Activated CD8-positive, alpha-beta memory T cell treated with anti-CD3 and anti-CD28 coated beads, Interleukin-2, amount 10 ng/mL, durations not matched to agents 7 days and 5 days (primary cell): ENCODE measurements at regions not wholly inside any gene's neighbourhood (a gene's known extent, or its start where the extent isn't known, plus 50 kb on each side); places are given as distances from the start of the nearest gene placed in this dataset.

Experiments used
- ATAC-seq: fragments of 150-1000 bp; cut with Tn5 transposase; one replicate; pipeline ENCODE4 v1.10.0; 2021; ENCODE audit warnings: moderate library complexity
- CTCF ChIA-PET: fragments of 350-600 bp; sonication (Branson Sonifier 250); formaldehyde crosslinking; loops from one replicate; lab custom pipeline; 2021; ENCODE audit warnings: antibody characterized with exemption; lab: Charles Lee
- DNase-seq: peaks from one replicate; pipeline ENCODE4 v3.0.0-alpha.2; 2020
- H3K27ac Mint-ChIP-seq: one replicate; pipeline ENCODE4 v1.8.0; 2021; ENCODE audit warnings: mild to moderate bottlenecking, mixed read lengths
- H3K27me3 Mint-ChIP-seq: one replicate; pipeline ENCODE4 v1.8.0; 2021; ENCODE audit warnings: mixed read lengths
- H3K36me3 Mint-ChIP-seq: one replicate; pipeline ENCODE4 v1.8.0; 2021; ENCODE audit warnings: mild to moderate bottlenecking, mixed read lengths
- H3K4me1 Mint-ChIP-seq: one replicate; pipeline ENCODE4 v1.8.0; 2021; ENCODE audit warnings: mixed read lengths
- H3K4me3 Mint-ChIP-seq: one replicate; pipeline ENCODE4 v1.8.0; 2021; ENCODE audit warnings: mild to moderate bottlenecking, moderate library complexity, mixed read lengths
- H3K9me3 Mint-ChIP-seq: one replicate; pipeline ENCODE4 v1.8.0; 2022; ENCODE audit warnings: low read depth, mixed read lengths

- peaks cover 9% of the 10 kb centered on the region for H3K27me3 Mint-ChIP-seq
- DNase-seq (no peak), ATAC-seq (no peak)
- H3K27ac Mint-ChIP-seq: no peak overlapping the region
- H3K4me3 Mint-ChIP-seq: no peak overlapping the region
- no peaks in the 10 kb centered on the region for H3K36me3 Mint-ChIP-seq
- CTCF ChIA-PET: no interaction called here
- H3K9me3 Mint-ChIP-seq: no peaks in the 10 kb centered on the region
- H3K4me1 Mint-ChIP-seq: no peaks in the 10 kb centered on the region
These were observed 172.7 kb downstream of the BARHL2 start for GRCh38 chr1:90544356-90544755.

- CTCF ChIA-PET: no interaction called here
- Mint-ChIP-seq H3K36me3 (no peaks in the 10 kb centered on the region), H3K27ac (no peak overlapping the region), H3K4me1 (no peaks in the 10 kb centered on the region), H3K9me3 (no peaks in the 10 kb centered on the region), H3K4me3 (no peak overlapping the region), H3K27me3 (peaks cover 9% of the 10 kb centered on the region)
- no peak for DNase-seq
- ATAC-seq: no peak
These were observed 179.3 kb downstream of the BARHL2 start for GRCh38 chr1:90537606-90538362.

GRCh38 chr1:90534663-90535295, 182.3 kb downstream of the BARHL2 start:
- DNase-seq (no peak), ATAC-seq (no peak)
- peaks cover 9% of the 10 kb centered on the region for H3K27me3 Mint-ChIP-seq
- no peak overlapping the region for H3K4me3 Mint-ChIP-seq
- H3K27ac Mint-ChIP-seq: no peak overlapping the region
- CTCF ChIA-PET: interaction anchor here (0.9 kb wide), 1 partner anchor 11 kb away, joined by 3 read pairs; no protein-coding TSS in a partner anchor
- H3K9me3 Mint-ChIP-seq: no peaks in the 10 kb centered on the region
- no peaks in the 10 kb centered on the region for H3K36me3 Mint-ChIP-seq
- no peaks in the 10 kb centered on the region for H3K4me1 Mint-ChIP-seq

GRCh38 chr1:90534116-90534515, 183.0 kb downstream of the BARHL2 start:
- CTCF ChIA-PET: no interaction called here
- H3K9me3 Mint-ChIP-seq: no peaks in the 10 kb centered on the region
- no peak overlapping the region for H3K27ac Mint-ChIP-seq
- no peak overlapping the region for H3K4me3 Mint-ChIP-seq
- DNase-seq (no peak), ATAC-seq (no peak)
- peaks cover 9% of the 10 kb centered on the region for H3K27me3 Mint-ChIP-seq
- no peaks in the 10 kb centered on the region for H3K4me1 Mint-ChIP-seq
- no peaks in the 10 kb centered on the region for H3K36me3 Mint-ChIP-seq

GRCh38 chr1:90526954-90527353, 190.1 kb downstream of the BARHL2 start:
- Mint-ChIP-seq H3K27ac (no peak overlapping the region), H3K36me3 (no peaks in the 10 kb centered on the region), H3K4me1 (no peaks in the 10 kb centered on the region), H3K9me3 (no peaks in the 10 kb centered on the region), H3K4me3 (no peak overlapping the region), H3K27me3 (no peaks in the 10 kb centered on the region)
- DNase-seq: no peak
- CTCF ChIA-PET: no interaction called here
- no peak for ATAC-seq

GRCh38 chr1:90522432-90522831, 194.7 kb downstream of the BARHL2 start:
- ATAC-seq (no peak), DNase-seq (no peak)
- no peak overlapping the region for H3K27ac Mint-ChIP-seq
- CTCF ChIA-PET: no interaction called here
- H3K9me3 Mint-ChIP-seq: no peaks in the 10 kb centered on the region
- H3K36me3 Mint-ChIP-seq: no peaks in the 10 kb centered on the region
- H3K27me3 Mint-ChIP-seq: peaks cover 5% of the 10 kb centered on the region
- H3K4me3 Mint-ChIP-seq: no peak overlapping the region
- no peaks in the 10 kb centered on the region for H3K4me1 Mint-ChIP-seq

- Mint-ChIP-seq H3K4me3 (no peak overlapping the region), H3K36me3 (no peaks in the 10 kb centered on the region), H3K4me1 (peaks cover 2% of the 10 kb centered on the region), H3K9me3 (no peaks in the 10 kb centered on the region), H3K27me3 (peaks cover 6% of the 10 kb centered on the region), H3K27ac (no peak overlapping the region)
- CTCF ChIA-PET: no interaction called here
- ATAC-seq (no peak), DNase-seq (no peak)
These were observed 203.1 kb downstream of the BARHL2 start for GRCh38 chr1:90513956-90514355.

- Mint-ChIP-seq H3K27ac (no peak overlapping the region), H3K27me3 (peaks cover 3% of the 10 kb centered on the region), H3K36me3 (no peaks in the 10 kb centered on the region), H3K4me3 (no peak overlapping the region), H3K9me3 (no peaks in the 10 kb centered on the region), H3K4me1 (peaks cover 2% of the 10 kb centered on the region)
- no peak for ATAC-seq
- no peak for DNase-seq
- CTCF ChIA-PET: no interaction called here
These were observed 204.7 kb downstream of the BARHL2 start for GRCh38 chr1:90512441-90512840.

GRCh38 chr1:90510143-90510542, 207.0 kb downstream of the BARHL2 start:
- H3K4me1 Mint-ChIP-seq: peaks cover 2% of the 10 kb centered on the region
- peaks cover 5% of the 10 kb centered on the region for H3K27me3 Mint-ChIP-seq
- DNase-seq (no peak), ATAC-seq (no peak)
- no peak overlapping the region for H3K4me3 Mint-ChIP-seq
- no peaks in the 10 kb centered on the region for H3K9me3 Mint-ChIP-seq
- no peaks in the 10 kb centered on the region for H3K36me3 Mint-ChIP-seq
- no peak overlapping the region for H3K27ac Mint-ChIP-seq
- CTCF ChIA-PET: no interaction called here

GRCh38 chr1:90509225-90510048, 207.7 kb downstream of the BARHL2 start:
- ATAC-seq (no peak), DNase-seq (no peak)
- Mint-ChIP-seq H3K4me1 (peaks cover 2% of the 10 kb centered on the region), H3K36me3 (no peaks in the 10 kb centered on the region), H3K27ac (no peak overlapping the region), H3K4me3 (no peak overlapping the region), H3K27me3 (peaks cover 2% of the 10 kb centered on the region), H3K9me3 (no peaks in the 10 kb centered on the region)
- CTCF ChIA-PET: no interaction called here

- no peaks in the 10 kb centered on the region for H3K9me3 Mint-ChIP-seq
- peaks cover 2% of the 10 kb centered on the region for H3K27me3 Mint-ChIP-seq
- no peak for DNase-seq
- CTCF ChIA-PET: no interaction called here
- no peaks in the 10 kb centered on the region for H3K36me3 Mint-ChIP-seq
- H3K4me1 Mint-ChIP-seq: peaks cover 2% of the 10 kb centered on the region
- no peak overlapping the region for H3K27ac Mint-ChIP-seq
- no peak for ATAC-seq
- H3K4me3 Mint-ChIP-seq: no peak overlapping the region
These were observed 208.5 kb downstream of the BARHL2 start for GRCh38 chr1:90508376-90509167.

GRCh38 chr1:90507173-90507572, 209.9 kb downstream of the BARHL2 start:
- no peak for ATAC-seq
- CTCF ChIA-PET: no interaction called here

GRCh38 chr1:90505806-90506205, 211.3 kb downstream of the BARHL2 start:
- no peak for DNase-seq

More at GRCh38 chr1:90507173-90507572, 209.9 kb downstream of the BARHL2 start:
- DNase-seq: no peak
- H3K4me1 Mint-ChIP-seq: peaks cover 2% of the 10 kb centered on the region
- no peak overlapping the region for H3K4me3 Mint-ChIP-seq
- no peak overlapping the region for H3K27ac Mint-ChIP-seq
- no peaks in the 10 kb centered on the region for H3K9me3 Mint-ChIP-seq
- H3K36me3 Mint-ChIP-seq: no peaks in the 10 kb centered on the region
- peaks cover 2% of the 10 kb centered on the region for H3K27me3 Mint-ChIP-seq

More at GRCh38 chr1:90505806-90506205, 211.3 kb downstream of the BARHL2 start:
- Mint-ChIP-seq H3K4me3 (no peak overlapping the region), H3K36me3 (no peaks in the 10 kb centered on the region), H3K9me3 (no peaks in the 10 kb centered on the region), H3K4me1 (peaks cover 2% of the 10 kb centered on the region), H3K27ac (no peak overlapping the region), H3K27me3 (peaks cover 2% of the 10 kb centered on the region)
- no peak for ATAC-seq
- CTCF ChIA-PET: no interaction called here
